GM12875 (cell line): ENCODE measurements at regions not wholly inside any gene's neighbourhood (a gene's known extent, or its start where the extent isn't known, plus 50 kb on each side); places are given as distances from the start of the nearest gene placed in this dataset.

Experiments
- H3K4me3 ChIP-seq: one replicate; pipeline ENCODE4 v1.5.1; 2011; ENCODE audit warnings: low read depth, low read length, control low read depth
- TF ChIP-seq, protein P1 (sequence below): IDR thresholded peaks from 2 replicates; pipeline ENCODE4 v1.5.1; 2011; ENCODE audit warnings: low read depth, mild to moderate bottlenecking, control low read depth, inconsistent platforms, low read length, moderate library complexity, borderline replicate concordance; ENCODE audit not compliant: insufficient read depth

DNA sequence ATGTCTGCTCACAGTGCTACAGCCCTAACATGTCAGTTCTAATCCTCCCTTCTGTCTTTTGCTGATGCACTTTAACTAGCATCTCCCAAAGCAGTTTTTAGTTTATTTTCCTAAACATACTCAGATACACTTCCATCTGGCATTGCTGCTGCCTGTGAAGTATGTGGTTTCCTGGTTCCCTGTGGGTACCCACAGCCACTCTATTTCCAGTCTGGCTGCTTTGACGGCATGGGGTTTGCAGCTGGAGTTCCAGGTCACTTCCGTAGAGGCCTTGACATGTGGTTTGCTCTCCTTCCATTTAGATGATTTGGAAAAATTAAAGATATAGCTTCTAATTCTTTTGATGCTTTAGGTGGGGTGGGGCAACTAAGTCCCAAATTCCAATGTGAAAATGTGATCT is 375.5 kb downstream of the PCDH20 start:
- TF ChIP-seq, protein P1, sequence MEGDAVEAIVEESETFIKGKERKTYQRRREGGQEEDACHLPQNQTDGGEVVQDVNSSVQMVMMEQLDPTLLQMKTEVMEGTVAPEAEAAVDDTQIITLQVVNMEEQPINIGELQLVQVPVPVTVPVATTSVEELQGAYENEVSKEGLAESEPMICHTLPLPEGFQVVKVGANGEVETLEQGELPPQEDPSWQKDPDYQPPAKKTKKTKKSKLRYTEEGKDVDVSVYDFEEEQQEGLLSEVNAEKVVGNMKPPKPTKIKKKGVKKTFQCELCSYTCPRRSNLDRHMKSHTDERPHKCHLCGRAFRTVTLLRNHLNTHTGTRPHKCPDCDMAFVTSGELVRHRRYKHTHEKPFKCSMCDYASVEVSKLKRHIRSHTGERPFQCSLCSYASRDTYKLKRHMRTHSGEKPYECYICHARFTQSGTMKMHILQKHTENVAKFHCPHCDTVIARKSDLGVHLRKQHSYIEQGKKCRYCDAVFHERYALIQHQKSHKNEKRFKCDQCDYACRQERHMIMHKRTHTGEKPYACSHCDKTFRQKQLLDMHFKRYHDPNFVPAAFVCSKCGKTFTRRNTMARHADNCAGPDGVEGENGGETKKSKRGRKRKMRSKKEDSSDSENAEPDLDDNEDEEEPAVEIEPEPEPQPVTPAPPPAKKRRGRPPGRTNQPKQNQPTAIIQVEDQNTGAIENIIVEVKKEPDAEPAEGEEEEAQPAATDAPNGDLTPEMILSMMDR: no peak
- H3K4me3 ChIP-seq: no peak overlapping the region

DNA sequence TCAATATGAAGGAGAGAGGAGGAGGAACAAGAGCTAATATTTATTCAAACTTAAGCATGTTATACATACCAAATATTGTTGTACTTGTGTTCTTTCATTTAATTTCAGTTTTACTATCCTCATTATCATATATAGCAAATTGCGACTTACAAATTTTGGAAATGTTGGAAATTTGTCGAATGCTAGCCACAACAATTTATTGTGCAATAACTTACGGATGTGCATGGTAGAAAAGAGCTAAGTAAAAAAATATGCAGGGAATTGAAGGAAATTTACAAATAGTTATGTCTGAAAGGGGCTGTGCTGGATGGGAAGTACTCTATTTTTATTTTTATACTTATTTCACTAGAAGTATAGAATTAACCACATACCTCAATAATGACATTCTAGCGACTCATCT is 376.3 kb downstream of the PCDH20 start:
- TF ChIP-seq, protein P1: no peak
- no peak overlapping the region for H3K4me3 ChIP-seq

DNA sequence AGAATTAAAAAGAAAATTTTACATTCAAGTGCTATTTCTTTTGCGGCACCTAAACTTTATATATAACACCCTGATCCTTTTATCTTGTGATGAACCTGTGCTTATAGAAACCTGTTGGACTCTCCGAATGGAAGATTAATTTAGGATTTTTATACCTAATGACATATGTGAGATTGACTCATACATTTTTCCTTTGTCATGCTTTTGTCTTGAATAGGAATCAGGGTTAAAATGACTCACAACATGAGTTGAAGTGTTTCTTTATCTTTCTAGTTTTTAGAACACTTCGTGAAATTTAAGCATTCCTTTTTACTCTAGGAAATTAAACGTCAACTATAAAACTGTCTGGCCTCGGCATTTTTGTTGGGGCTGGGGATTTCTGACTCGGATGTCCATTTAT is 378.9 kb downstream of the PCDH20 start:
- no peak overlapping the region for H3K4me3 ChIP-seq

DNA sequence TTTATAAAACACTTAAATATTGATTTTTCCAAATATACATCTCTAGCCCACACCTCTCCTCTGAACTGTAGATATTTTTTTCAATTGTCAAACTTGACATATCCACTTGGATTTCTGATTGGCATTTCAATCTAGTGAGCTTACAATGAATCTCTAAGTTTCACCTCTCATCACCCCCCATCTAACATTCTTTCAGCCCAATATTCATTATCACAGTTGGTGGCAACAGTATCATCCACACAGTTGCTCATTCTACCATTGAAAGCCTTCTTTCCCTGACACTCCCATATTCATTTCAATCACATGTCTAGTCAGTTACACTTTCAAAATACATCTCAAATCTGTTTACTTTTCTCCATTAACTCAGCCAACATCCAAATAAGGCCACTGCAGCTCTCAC is 385.2 kb downstream of the PCDH20 start:
- TF ChIP-seq, protein P1: no peak

More for the DNA sequence above, 378.9 kb downstream of the PCDH20 start:
- TF ChIP-seq, protein P1: no peak

DNA sequence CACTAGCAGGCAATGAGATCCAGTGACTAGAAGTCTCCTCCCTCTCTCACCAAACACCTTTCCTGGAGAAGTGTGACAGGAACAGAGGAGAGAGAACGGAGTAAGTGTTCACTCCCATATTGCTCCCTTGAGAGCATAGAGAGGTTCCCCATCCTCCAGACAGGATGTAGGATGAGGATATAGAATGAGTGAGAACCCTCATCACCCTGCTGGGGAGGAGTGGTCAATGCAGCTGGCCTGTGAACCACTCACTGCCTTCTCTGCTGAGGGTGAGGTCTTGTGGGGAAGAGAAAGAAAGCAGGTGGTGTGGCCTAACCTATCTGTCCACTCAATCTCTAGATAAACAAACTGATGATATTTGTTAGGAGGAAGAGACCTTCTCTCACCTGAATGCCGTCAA is 386.6 kb downstream of the PCDH20 start:
- TF ChIP-seq, protein P1: no peak
- no peak overlapping the region for H3K4me3 ChIP-seq

More for the DNA sequence above, 385.2 kb downstream of the PCDH20 start:
- H3K4me3 ChIP-seq: no peak overlapping the region

DNA sequence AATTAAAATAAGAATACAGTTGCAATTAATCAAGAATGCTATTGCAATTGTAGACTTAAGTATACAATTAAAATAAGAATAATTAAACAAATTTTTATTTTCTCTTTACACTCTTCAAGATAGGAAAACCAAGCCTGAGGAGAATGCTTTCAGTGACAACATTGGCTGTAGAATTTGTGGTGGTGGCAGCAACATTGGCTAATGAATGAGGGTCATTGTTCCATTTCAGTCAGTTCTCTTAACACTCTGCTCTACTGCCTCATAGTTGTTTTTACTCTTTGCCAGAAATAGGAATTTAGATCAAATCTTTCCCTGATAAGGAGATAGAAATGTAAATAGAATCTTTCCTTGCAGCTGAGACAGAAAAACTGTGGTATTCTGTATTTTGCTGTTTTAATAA is 391.6 kb downstream of the PCDH20 start:
- TF ChIP-seq, protein P1: no peak
- H3K4me3 ChIP-seq: no peak overlapping the region

DNA sequence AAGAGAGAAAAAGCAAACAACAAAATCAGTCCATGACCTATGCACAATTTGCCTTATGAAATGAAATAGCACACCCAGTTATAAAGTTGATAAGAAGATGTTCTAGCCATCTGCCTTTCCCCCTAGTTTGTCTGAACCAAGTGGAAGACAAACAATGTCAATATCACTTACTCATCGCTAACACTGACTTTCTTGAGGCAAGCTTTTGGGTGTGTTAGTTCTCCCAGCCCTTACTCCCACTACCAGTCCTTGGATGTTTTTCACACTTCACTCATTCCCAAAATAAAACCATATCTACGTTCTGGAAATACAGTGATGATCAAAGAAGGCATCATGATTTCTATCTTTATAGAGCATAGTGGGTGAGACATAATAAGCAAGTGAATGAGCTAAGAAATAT is 393.8 kb downstream of the PCDH20 start:
- H3K4me3 ChIP-seq: no peak overlapping the region
- TF ChIP-seq, protein P1: no peak
